C4-2B (cell line): ENCODE measurements at regions not wholly inside any gene's neighbourhood (a gene's known extent, or its start where the extent isn't known, plus 50 kb on each side); places are given as distances from the start of the nearest gene placed in this dataset.

ENCODE experiments used
- H3K27ac ChIP-seq: fragments of 450-650 bp; 2 replicates; pipeline ENCODE4 v1.5.1; 2017
- ZFX ChIP-seq: fragments of 450-650 bp; IDR thresholded peaks from 2 replicates; pipeline ENCODE4 v1.6.1; 2017
- TF ChIP-seq, protein P1 (sequence below): fragments of 450-650 bp; conservative IDR thresholded peaks from 2 replicates; pipeline ENCODE4 v1.5.1; 2017; ENCODE audit warnings: mild to moderate bottlenecking

DNA sequence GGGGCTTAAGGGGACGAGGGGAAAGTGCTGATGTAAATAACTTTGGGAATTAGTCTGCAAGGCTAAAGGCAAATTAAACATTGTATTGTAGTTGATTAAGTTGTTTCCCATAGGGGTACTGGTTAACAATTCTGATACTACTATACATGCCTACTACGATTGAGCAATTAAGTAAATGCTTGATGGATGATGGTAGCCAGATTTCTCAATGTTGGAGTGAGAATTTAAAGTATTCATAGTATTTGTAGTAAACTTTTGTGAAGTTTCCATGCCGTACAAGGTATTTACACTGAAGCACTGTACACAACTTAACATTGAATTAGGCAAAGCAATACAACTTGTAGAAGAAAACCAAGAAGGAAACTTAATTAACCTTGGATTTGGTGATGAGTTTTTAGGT lies 852.3 kb downstream of the QKI start:
- no peak for TF ChIP-seq ZFX
- TF ChIP-seq, protein P1, sequence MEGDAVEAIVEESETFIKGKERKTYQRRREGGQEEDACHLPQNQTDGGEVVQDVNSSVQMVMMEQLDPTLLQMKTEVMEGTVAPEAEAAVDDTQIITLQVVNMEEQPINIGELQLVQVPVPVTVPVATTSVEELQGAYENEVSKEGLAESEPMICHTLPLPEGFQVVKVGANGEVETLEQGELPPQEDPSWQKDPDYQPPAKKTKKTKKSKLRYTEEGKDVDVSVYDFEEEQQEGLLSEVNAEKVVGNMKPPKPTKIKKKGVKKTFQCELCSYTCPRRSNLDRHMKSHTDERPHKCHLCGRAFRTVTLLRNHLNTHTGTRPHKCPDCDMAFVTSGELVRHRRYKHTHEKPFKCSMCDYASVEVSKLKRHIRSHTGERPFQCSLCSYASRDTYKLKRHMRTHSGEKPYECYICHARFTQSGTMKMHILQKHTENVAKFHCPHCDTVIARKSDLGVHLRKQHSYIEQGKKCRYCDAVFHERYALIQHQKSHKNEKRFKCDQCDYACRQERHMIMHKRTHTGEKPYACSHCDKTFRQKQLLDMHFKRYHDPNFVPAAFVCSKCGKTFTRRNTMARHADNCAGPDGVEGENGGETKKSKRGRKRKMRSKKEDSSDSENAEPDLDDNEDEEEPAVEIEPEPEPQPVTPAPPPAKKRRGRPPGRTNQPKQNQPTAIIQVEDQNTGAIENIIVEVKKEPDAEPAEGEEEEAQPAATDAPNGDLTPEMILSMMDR: no peak
- H3K27ac ChIP-seq: no peak overlapping the region

DNA sequence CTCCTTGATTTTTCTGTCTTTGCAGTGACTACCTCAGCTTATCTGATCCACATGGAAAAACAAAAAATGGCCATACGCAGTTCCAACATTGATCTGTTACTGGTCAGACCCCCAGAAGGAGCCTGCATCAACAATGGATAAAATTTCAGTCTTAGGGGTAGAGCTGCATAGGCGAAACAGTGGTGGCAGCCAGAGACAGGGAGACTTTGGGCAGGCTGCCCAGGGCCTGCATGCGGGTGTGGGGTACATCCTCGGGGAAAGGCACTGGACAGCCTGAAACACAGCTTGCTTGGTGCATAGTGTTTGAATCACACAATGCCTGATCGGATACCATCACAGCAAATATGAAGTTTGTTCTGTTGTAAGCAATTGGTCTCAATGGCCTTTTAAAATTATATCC lies 847.8 kb downstream of the QKI start:
- no peak overlapping the region for H3K27ac ChIP-seq
- TF ChIP-seq ZFX: no peak
- TF ChIP-seq, protein P1: no peak

DNA sequence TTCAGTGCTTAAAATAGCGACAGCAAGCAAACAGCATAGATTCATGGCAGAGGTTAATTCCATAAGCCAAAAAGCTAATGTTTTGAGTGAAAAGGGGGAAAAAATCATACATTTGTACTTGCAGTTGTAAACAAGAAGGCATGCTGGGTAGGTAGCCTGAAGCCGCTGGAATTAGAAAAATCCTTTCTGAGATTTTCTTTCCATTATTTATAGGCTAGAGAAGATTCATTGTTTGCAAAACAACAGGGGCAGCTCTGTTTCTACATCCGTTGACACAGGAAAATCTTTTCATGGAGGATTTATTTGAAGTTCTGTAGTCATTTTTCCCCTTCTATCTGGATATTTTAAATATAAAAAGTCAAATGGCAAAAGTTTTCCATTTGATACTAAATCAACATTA lies 843.9 kb downstream of the QKI start:
- no peak overlapping the region for H3K27ac ChIP-seq
- TF ChIP-seq, protein P1: no peak
- no peak for TF ChIP-seq ZFX

DNA sequence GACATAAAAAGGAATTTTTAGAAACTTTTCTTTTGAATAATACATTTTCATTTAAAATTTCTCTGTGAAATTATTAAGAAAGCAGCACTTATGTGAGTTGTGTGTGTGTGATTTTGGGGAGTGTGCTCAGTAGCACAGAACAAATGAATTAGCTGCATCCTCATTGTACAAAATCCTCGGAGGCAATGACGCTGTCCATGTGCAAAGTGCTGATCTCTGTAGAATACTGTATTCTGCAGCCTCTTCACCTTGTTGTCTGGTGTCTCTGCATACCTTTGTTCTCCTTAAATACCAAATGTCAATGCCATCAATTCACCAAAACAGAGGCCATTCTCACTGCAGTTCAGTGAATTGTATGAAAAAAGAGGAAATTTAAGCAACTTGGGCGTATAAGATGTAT lies 838.4 kb downstream of the QKI start:
- no peak overlapping the region for H3K27ac ChIP-seq
- TF ChIP-seq ZFX: no peak
- TF ChIP-seq, protein P1: no peak

DNA sequence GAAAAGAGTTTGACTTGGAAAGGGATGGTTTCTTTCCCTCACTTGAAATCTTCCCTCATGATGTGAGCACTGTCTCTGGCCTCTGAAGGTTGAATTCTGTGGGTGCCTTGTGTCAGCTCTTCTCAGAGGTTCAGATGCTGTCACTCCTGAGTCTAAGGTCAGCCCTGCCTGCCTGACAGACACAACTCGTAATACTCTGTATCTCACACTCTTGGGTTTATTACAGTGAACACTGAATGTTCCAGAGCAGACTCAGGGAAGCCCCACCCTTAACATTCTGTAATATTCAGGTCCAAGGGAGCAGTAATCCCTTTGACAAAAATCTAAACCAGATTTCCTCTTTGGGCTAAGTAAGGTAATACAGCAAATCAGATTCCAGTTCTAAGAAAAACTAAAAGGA lies 837.8 kb downstream of the QKI start:
- no peak overlapping the region for H3K27ac ChIP-seq
- TF ChIP-seq, protein P1: no peak
- TF ChIP-seq ZFX: no peak

DNA sequence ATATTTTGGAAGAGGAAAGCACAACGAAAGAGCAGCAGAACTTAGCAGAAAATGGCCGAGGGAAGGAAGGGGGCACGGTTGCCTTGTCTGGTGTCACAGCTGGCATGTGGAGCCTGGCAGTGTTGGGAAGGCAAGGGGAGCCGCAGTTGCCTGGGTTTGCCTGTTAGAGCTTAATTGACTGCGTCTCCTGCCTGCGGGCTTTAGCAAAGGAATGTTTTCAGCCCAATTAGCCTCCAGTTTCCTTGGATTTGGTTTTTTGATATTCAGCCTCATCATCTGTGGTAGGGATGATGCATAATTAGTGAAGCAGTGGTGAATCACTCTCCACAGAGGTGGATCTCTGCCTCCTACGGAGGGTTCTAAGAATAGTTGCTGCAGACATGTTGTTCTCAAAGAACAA lies 832.6 kb downstream of the QKI start:
- TF ChIP-seq ZFX: no peak
- TF ChIP-seq, protein P1: no peak
- H3K27ac ChIP-seq: no peak overlapping the region

DNA sequence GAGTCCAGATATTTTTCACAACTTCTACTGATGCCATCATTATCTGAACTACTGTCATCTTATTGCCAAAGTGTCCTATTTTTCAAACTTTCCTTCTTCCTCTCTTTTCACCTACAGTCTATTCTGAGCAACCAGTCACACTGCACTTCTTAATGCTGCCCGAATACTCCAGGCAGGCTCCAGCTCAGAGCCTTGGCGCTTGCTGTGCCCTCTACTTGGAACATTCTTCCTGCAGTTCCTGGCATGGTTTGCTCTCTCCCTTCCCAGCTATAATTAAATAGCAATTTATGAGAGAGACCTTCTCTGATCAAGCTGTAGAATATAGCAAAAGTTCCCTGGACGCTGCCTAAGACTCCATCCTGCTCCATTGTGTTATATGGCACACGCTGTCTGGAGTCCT lies 831.6 kb downstream of the QKI start:
- TF ChIP-seq ZFX: no peak
- TF ChIP-seq, protein P1: no peak
- no peak overlapping the region for H3K27ac ChIP-seq

DNA sequence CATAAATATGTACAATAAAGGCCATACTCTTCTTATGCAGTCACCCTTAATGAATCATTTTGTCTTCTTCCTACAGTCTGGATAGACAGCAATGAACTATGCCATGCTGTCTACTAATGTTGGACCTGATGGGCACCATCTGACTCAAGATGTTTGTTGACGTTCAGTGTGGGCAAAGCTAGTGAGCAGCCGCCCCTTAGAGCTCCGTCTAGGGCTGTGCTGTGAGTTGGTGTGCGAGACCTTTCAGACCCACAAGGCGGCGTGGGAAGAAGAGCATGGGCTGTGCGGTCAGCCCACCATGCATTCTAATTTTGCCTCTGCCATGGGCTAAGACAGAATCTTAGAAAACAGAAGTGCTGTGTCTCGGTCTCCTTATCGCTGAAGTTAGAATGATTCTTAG lies 829.4 kb downstream of the QKI start:
- no peak for TF ChIP-seq ZFX
- TF ChIP-seq, protein P1: no peak
- no peak overlapping the region for H3K27ac ChIP-seq
